GM23248 (cell line): ENCODE measurements at regions not wholly inside any gene's neighbourhood (a gene's known extent, or its start where the extent isn't known, plus 50 kb on each side); places are given as distances from the start of the nearest gene placed in this dataset.

ENCODE experiments used
- EZH2 ChIP-seq: fragments of 200-600 bp; sonication (generic); IDR thresholded peaks from 2 replicates; pipeline ENCODE4 v1.6.1; 2018; ENCODE audit warnings: antibody characterized with exemption, mild to moderate bottlenecking; ENCODE audit not compliant: insufficient read depth, poor library complexity, severe bottlenecking
- EZH2phosphoT487 ChIP-seq: fragments of 200-600 bp; sonication (generic); IDR thresholded peaks from 2 replicates; pipeline ENCODE4 v1.6.1; 2018; ENCODE audit warnings: antibody characterized with exemption, moderate library complexity, mild to moderate bottlenecking, low read depth; ENCODE audit not compliant: insufficient read depth

DNA sequence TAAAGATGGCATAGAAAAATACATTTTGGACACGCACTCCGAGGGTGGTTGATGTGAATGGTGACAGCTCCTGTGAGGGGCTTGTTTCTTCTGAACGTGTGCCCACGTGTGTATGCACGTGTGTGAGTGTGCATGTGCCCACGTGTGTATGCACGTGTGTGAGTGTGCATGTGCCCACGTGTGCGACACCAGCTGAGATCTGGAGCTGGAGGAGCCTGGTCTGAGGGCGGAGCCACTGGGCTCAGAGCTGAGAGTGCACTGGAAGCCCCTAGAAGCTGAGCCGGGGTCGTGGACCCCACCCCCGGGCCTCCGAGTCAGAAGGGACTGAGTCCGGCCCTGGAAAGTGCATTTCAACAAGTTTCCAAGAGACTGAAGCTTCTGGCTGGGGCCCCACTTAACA is 282.5 kb upstream of the IRX4 start:
- TF ChIP-seq EZH2 (no peak), EZH2phosphoT487 (no peak)
